Stomach (tissue), 4 donors: ENCODE measurements at regions not wholly inside any gene's neighbourhood (a gene's known extent, or its start where the extent isn't known, plus 50 kb on each side); places are given as distances from the start of the nearest gene placed in this dataset.

Experiments used
- POLR2A ChIP-seq, 4 donors: fragments of 450-650 bp; IDR thresholded peaks; one replicate each; pipeline ENCODE4 v1.6.1; 2016; ENCODE audit warnings: antibody characterized with exemption in 4 of 4, control low read depth in 2 of 4, mild to moderate bottlenecking in 1 of 4, moderate library complexity in 1 of 4
- TF ChIP-seq, protein P1 (sequence below), 7 experiments: fragments of 450-650 bp in 4 of 7; fragments of 200-600 bp in 3 of 7; sonication (generic) in 3 of 7; IDR thresholded peaks; one replicate each; pipeline ENCODE4 v1.5.1; 2016 to 2019; ENCODE audit warnings: antibody characterized with exemption in 7 of 7, control low read depth in 2 of 7, mild to moderate bottlenecking in 1 of 7

DNA sequence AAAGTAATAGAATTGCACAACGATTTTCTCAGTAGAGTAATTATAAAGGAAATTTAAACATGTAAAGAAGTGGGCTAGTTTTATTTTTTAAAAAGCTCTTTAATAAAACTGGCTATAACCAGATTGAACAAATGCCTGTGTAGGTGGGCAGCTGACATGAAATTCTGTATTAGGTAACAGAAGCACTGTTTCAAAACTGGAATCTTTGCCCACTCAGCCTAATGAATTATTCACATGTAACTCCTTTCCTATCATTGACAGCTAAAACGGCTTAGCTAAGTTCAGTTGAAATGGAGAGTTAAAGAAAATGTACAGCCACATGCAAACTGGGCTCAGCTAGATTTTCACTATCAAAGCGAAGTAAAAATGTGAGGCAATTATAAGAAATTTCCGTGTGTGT, 1300.1 kb upstream of the ACO1 start:
- TF ChIP-seq, protein P1, sequence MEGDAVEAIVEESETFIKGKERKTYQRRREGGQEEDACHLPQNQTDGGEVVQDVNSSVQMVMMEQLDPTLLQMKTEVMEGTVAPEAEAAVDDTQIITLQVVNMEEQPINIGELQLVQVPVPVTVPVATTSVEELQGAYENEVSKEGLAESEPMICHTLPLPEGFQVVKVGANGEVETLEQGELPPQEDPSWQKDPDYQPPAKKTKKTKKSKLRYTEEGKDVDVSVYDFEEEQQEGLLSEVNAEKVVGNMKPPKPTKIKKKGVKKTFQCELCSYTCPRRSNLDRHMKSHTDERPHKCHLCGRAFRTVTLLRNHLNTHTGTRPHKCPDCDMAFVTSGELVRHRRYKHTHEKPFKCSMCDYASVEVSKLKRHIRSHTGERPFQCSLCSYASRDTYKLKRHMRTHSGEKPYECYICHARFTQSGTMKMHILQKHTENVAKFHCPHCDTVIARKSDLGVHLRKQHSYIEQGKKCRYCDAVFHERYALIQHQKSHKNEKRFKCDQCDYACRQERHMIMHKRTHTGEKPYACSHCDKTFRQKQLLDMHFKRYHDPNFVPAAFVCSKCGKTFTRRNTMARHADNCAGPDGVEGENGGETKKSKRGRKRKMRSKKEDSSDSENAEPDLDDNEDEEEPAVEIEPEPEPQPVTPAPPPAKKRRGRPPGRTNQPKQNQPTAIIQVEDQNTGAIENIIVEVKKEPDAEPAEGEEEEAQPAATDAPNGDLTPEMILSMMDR (IDR thresholded peaks at IDR 0.05), result no peak
- no peak for TF ChIP-seq POLR2A (IDR thresholded peaks at IDR 0.05)
